ENCODE measurements at regions not wholly inside any gene's neighbourhood (a gene's known extent, or its start where the extent isn't known, plus 50 kb on each side); places are given as distances from the start of the nearest gene placed in this dataset.

DNA sequence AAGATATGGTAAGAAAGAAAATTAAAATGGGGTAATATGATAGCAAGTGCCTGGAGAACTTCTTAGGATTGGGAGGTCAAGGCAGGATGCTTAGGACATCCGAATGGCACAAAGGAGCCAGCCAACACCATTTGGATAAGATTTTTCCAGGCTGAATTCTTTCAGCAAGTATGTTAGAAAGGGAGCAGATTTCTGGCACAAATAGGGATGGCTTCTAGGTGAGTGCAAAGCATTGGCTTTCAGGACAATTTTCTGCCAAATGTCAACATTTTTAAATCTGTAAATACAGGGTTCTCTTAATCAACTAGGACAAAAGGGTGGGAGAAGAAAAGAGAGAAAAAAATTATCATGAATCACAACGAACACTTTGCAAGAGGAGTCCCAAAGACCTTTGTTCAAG lies 409.1 kb downstream of the GPAM start:
- no peak for ATAC-seq (ENCODE audit: low read depth)
- H2BK120ac ChIP-seq (ENCODE audit: low read depth, low read length) = no peak overlapping the region
- ChIA-PET CTCF (no interaction called here), POLR2A (ENCODE audit: unreplicated experiment) (no interaction called here)
- no peak overlapping the region for H2AFZ ChIP-seq (replicated peaks; ENCODE audit: low read length, poor library complexity)
- no peak overlapping the region for H4K91ac ChIP-seq (ENCODE audit: insufficient read depth, low read depth, low read length)
- H4K5ac ChIP-seq (ENCODE audit: low read depth, low read length) = no peak overlapping the region
- no peaks in the 10 kb centered on the region for H3K79me1 ChIP-seq (ENCODE audit: low read depth in 1 of 2, low read length in 2 of 2)
- no peak overlapping the region for H3K27ac ChIP-seq (ENCODE audit: insufficient read depth, low read length)
- TF ChIP-seq FOS (IDR thresholded peaks at IDR 0.05; ENCODE audit: low read depth, low read length) (no peak), MXI1 (IDR thresholded peaks at IDR 0.05; ENCODE audit: borderline replicate concordance, low read depth, low read length) (no peak), RCOR1 (IDR thresholded peaks at IDR 0.05; ENCODE audit: insufficient replicate concordance, low read length) (no peak), RFX5 (IDR thresholded peaks at IDR 0.05; ENCODE audit: low read depth, low read length) (no peak), CHD1 (IDR thresholded peaks at IDR 0.05; ENCODE audit: low read depth, low read length) (no peak), MAZ (IDR thresholded peaks at IDR 0.05; ENCODE audit: borderline replicate concordance, low read depth, low read length) (no peak), RAD21 (IDR thresholded peaks at IDR 0.05; ENCODE audit: low read length) (no peak), SMC3 (IDR thresholded peaks at IDR 0.05; ENCODE audit: low read depth, low read length) (no peak), CEBPB (IDR thresholded peaks at IDR 0.05; ENCODE audit: low read depth, low read length) (no peak), MAFK (IDR thresholded peaks at IDR 0.05; ENCODE audit: low read depth, low read length) (no peak), BHLHE40 (IDR thresholded peaks at IDR 0.05; ENCODE audit: low read depth, low read length) (no peak)
- TF ChIP-seq, protein P1, sequence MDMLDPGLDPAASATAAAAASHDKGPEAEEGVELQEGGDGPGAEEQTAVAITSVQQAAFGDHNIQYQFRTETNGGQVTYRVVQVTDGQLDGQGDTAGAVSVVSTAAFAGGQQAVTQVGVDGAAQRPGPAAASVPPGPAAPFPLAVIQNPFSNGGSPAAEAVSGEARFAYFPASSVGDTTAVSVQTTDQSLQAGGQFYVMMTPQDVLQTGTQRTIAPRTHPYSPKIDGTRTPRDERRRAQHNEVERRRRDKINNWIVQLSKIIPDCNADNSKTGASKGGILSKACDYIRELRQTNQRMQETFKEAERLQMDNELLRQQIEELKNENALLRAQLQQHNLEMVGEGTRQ (IDR thresholded peaks at IDR 0.05; ENCODE audit: low read depth, low read length) = no peak
- TF ChIP-seq, protein P2, sequence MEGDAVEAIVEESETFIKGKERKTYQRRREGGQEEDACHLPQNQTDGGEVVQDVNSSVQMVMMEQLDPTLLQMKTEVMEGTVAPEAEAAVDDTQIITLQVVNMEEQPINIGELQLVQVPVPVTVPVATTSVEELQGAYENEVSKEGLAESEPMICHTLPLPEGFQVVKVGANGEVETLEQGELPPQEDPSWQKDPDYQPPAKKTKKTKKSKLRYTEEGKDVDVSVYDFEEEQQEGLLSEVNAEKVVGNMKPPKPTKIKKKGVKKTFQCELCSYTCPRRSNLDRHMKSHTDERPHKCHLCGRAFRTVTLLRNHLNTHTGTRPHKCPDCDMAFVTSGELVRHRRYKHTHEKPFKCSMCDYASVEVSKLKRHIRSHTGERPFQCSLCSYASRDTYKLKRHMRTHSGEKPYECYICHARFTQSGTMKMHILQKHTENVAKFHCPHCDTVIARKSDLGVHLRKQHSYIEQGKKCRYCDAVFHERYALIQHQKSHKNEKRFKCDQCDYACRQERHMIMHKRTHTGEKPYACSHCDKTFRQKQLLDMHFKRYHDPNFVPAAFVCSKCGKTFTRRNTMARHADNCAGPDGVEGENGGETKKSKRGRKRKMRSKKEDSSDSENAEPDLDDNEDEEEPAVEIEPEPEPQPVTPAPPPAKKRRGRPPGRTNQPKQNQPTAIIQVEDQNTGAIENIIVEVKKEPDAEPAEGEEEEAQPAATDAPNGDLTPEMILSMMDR (conservative IDR thresholded peaks at IDR 0.05; ENCODE audit: low read depth, low read length) = no peak
- TF ChIP-seq, protein P3, sequence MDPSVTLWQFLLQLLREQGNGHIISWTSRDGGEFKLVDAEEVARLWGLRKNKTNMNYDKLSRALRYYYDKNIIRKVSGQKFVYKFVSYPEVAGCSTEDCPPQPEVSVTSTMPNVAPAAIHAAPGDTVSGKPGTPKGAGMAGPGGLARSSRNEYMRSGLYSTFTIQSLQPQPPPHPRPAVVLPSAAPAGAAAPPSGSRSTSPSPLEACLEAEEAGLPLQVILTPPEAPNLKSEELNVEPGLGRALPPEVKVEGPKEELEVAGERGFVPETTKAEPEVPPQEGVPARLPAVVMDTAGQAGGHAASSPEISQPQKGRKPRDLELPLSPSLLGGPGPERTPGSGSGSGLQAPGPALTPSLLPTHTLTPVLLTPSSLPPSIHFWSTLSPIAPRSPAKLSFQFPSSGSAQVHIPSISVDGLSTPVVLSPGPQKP (IDR thresholded peaks at IDR 0.05; ENCODE audit: borderline replicate concordance, low read depth, low read length) = no peak
- no peaks in the 10 kb centered on the region for H4K20me1 ChIP-seq (ENCODE audit: insufficient read depth, low read length)
- intact Hi-C loops (cut with micrococcal nuclease) = no loop called here
- no peak overlapping the region for H3K18ac ChIP-seq (ENCODE audit: low read depth, low read length)
- H3K4me1 ChIP-seq (ENCODE audit: control insufficient read depth, insufficient read depth, low read length) = no peaks in the 10 kb centered on the region
- H3K9me1 ChIP-seq (ENCODE audit: insufficient read depth, low read length) = no peaks in the 10 kb centered on the region
- H3K4me3 ChIP-seq (ENCODE audit: insufficient read depth, low read depth, low read length) = no peak overlapping the region
- no peak for DNase-seq
- H3K56ac ChIP-seq (ENCODE audit: extremely low read depth, insufficient read depth, low read length) = no peak overlapping the region
- peaks cover 3% of the 10 kb centered on the region for H3K9me3 ChIP-seq (ENCODE audit: control insufficient read depth, insufficient read depth, low read length)
- no peak overlapping the region for H2AK9ac ChIP-seq (replicated peaks; ENCODE audit: low read depth, low read length, poor library complexity)
- no peaks in the 10 kb centered on the region for H3K36me3 ChIP-seq (ENCODE audit: control insufficient read depth, insufficient read depth, low read length)
- BruUV-seq (replicated peaks) = no TSS peak
- no peaks in the 10 kb centered on the region for H3K27me3 ChIP-seq (ENCODE audit: control insufficient read depth, insufficient read depth, low read length)
- H3K4me2 ChIP-seq (ENCODE audit: low read depth, low read length) = no peak overlapping the region
- no peak overlapping the region for H2BK20ac ChIP-seq (ENCODE audit: low read depth, low read length)
- in situ Hi-C loops (cut with MboI; ENCODE audit: low sequenced_read_pairs) = no loop called here
- no peak overlapping the region for H2BK5ac ChIP-seq (ENCODE audit: low read depth, low read length, poor library complexity, severe bottlenecking)
- H4K8ac ChIP-seq (ENCODE audit: low read depth in 2 of 2, low read length in 2 of 2) = no peak overlapping the region
- H3K4ac ChIP-seq (ENCODE audit: low read depth, low read length) = no peak overlapping the region
- H3K14ac ChIP-seq (replicated peaks; ENCODE audit: low read depth, low read length) = no peak overlapping the region
- H3K23ac ChIP-seq (ENCODE audit: low read depth, low read length) = no peak overlapping the region
- H3K9ac ChIP-seq (ENCODE audit: low read depth, low read length) = no peak overlapping the region
- WGBS, 2 experiments (ENCODE audit: extremely low coverage in 2 of 2, insufficient read length in 1 of 2) = 0% methylated on average over 1 of the region's 2 CpGs; no CpG with 5 or more reads in 1 of the 2 experiments
- no peak overlapping the region for H2BK15ac ChIP-seq (ENCODE audit: low read depth, low read length)
- H2AK5ac ChIP-seq (ENCODE audit: low read depth, low read length) = no peak overlapping the region
- dilution Hi-C loops (cut with HindIII; ENCODE audit: low sequenced_read_pairs, unreplicated experiment) = no loop called here
